Body of pancreas (tissue), 4 donors: ENCODE measurements at regions not wholly inside any gene's neighbourhood (a gene's known extent, or its start where the extent isn't known, plus 50 kb on each side); places are given as distances from the start of the nearest gene placed in this dataset.

Source experiments
- CTCF ChIP-seq, 7 experiments: fragments of 450-650 bp in 4 of 7; fragments of 200-600 bp in 3 of 7; sonication (generic) in 3 of 7; IDR thresholded peaks; one replicate each; pipeline ENCODE4 v1.5.1; 2016 to 2019; ENCODE audit warnings: antibody characterized with exemption in 7 of 7
- POLR2A ChIP-seq, 3 donors: fragments of 450-650 bp; IDR thresholded peaks; one replicate each; pipeline ENCODE4 v1.6.1; 2016; ENCODE audit warnings: antibody characterized with exemption in 3 of 3, mild to moderate bottlenecking in 2 of 3

- TF ChIP-seq CTCF (IDR thresholded peaks at IDR 0.05) (peak; percentile 39 to 57 (median 47)), POLR2A (IDR thresholded peaks at IDR 0.05) (no peak)
Measured at GRCh38 chr7:153193144-153193595, 433.6 kb downstream of the ACTR3B start.
